Keratinocyte (primary cell): ENCODE measurements at regions not wholly inside any gene's neighbourhood (a gene's known extent, or its start where the extent isn't known, plus 50 kb on each side); places are given as distances from the start of the nearest gene placed in this dataset.

Source experiments
- DNase-seq: peaks from one replicate; pipeline ENCODE4 v3.0.0-alpha.2; 2011; ENCODE audit warnings: low read depth, missing footprints, low spot score
- FAIRE-seq: peaks from 2 replicates; lab custom pipeline; 2011; peaks lifted over from hg19 to GRCh38; lab: Jason Lieb, UNC
- H2AFZ ChIP-seq: 2 replicates; pipeline ENCODE4 v1.6.0; 2012; ENCODE audit warnings: low read length, control low read depth, inconsistent platforms; ENCODE audit not compliant: control insufficient read depth
- H3K27ac ChIP-seq: 2 replicates; pipeline ENCODE4 v1.5.1; 2011; ENCODE audit warnings: low read length; ENCODE audit not compliant: control insufficient read depth, insufficient read depth
- H3K27me3 ChIP-seq: 3 replicates; pipeline ENCODE4 v1.6.0; 2011; ENCODE audit warnings: low read length; ENCODE audit not compliant: control insufficient read depth, insufficient read depth; ENCODE audit errors: extremely low read depth
- H3K36me3 ChIP-seq, 2 experiments: 2 replicates in 1 of 2; 3 replicates in 1 of 2; pipeline ENCODE4 v1.5.1; 2011; ENCODE audit warnings: low read length in 2 of 2, mild to moderate bottlenecking in 1 of 2; ENCODE audit not compliant: control insufficient read depth in 2 of 2, insufficient read depth in 2 of 2; ENCODE audit errors: extremely low read depth in 1 of 2
- H3K4me1 ChIP-seq: 3 replicates; pipeline ENCODE4 v1.5.1; 2011; ENCODE audit warnings: low read length; ENCODE audit not compliant: control insufficient read depth, insufficient read depth; ENCODE audit errors: extremely low read depth
- H3K4me2 ChIP-seq: 3 replicates; pipeline ENCODE4 v1.6.0; 2011; ENCODE audit warnings: low read depth, low read length; ENCODE audit not compliant: control insufficient read depth, insufficient read depth; ENCODE audit errors: extremely low read depth
- H3K4me3 ChIP-seq, 3 experiments: fragments of 200-600 bp in 1 of 3; sonication (generic) in 1 of 3; 2 replicates in 2 of 3; 3 replicates in 1 of 3; pipeline ENCODE4 v1.5.1; 2011 to 2016; ENCODE audit warnings: low read length in 3 of 3, mild to moderate bottlenecking in 3 of 3, control low read depth in 2 of 3, inconsistent platforms in 1 of 3, low read depth in 1 of 3, mixed read lengths in 1 of 3, mixed run types in 1 of 3, moderate library complexity in 1 of 3; ENCODE audit not compliant: control insufficient read depth in 2 of 3, insufficient read depth in 2 of 3; ENCODE audit errors: extremely low read depth in 1 of 3
- H3K79me2 ChIP-seq: 2 replicates; pipeline ENCODE4 v1.6.0; 2012; ENCODE audit warnings: low read length; ENCODE audit not compliant: control insufficient read depth, insufficient read depth
- H3K9ac ChIP-seq: 3 replicates; pipeline ENCODE4 v1.6.0; 2011; ENCODE audit warnings: low read length; ENCODE audit not compliant: control insufficient read depth, insufficient read depth; ENCODE audit errors: extremely low read depth
- H3K9me1 ChIP-seq: 3 replicates; pipeline ENCODE4 v1.6.0; 2011; ENCODE audit warnings: low read length; ENCODE audit not compliant: control insufficient read depth, insufficient read depth; ENCODE audit errors: extremely low read depth
- H3K9me3 ChIP-seq: 2 replicates; pipeline ENCODE4 v1.5.1; 2012; ENCODE audit warnings: low read depth, low read length; ENCODE audit not compliant: control insufficient read depth
- H4K20me1 ChIP-seq: 3 replicates; pipeline ENCODE4 v1.6.0; 2011; ENCODE audit warnings: low read length; ENCODE audit not compliant: control insufficient read depth, insufficient read depth; ENCODE audit errors: extremely low read depth
- CTCF ChIP-seq, 3 experiments: IDR thresholded peaks in 1 of 3; conservative IDR thresholded peaks in 1 of 3; optimal IDR thresholded peaks in 1 of 3; 2 replicates in 2 of 3; 3 replicates in 1 of 3; pipeline versions ENCODE3 to v1.5.1; 2011; ENCODE audit warnings: low read length in 3 of 3, mild to moderate bottlenecking in 3 of 3, moderate library complexity in 2 of 3, control low read depth in 1 of 3, inconsistent platforms in 1 of 3; ENCODE audit not compliant: insufficient read depth in 2 of 3; ENCODE audit errors: extremely low read depth in 1 of 3
- EZH2 ChIP-seq: IDR thresholded peaks from one replicate; pipeline ENCODE4 v1.6.1; 2012; ENCODE audit warnings: inconsistent platforms, mild to moderate bottlenecking, low read length, moderate library complexity
- dilution Hi-C: fragments of 300-500 bp; cut with MboI; formaldehyde crosslinking; loops from one replicate; pipeline ENCODE4 v1.7.0; 2020; ENCODE audit warnings: low sequenced_read_pairs; ENCODE audit not compliant: extremely low pct_ligation_motif_present

- H3K4me3 ChIP-seq: no peak overlapping the region
- TF ChIP-seq EZH2 (no peak), CTCF (optimal IDR thresholded peaks at IDR 0.05 in 1 of 3, IDR thresholded peaks at IDR 0.05 in 1 of 3, conservative IDR thresholded peaks at IDR 0.05 in 1 of 3; ENCODE audit: extremely low read depth in 1 of 3, insufficient read depth in 2 of 3, low read length in 3 of 3) (no peak)
- no peak for FAIRE-seq
- dilution Hi-C loops: no loop called here
- H3K27me3 ChIP-seq: no peaks in the 10 kb centered on the region
- H3K27ac ChIP-seq: no peak overlapping the region
- no peaks in the 10 kb centered on the region for H4K20me1 ChIP-seq
- DNase-seq: no peak
- H3K9me3 ChIP-seq: no peaks in the 10 kb centered on the region
- H3K4me1 ChIP-seq: no peaks in the 10 kb centered on the region
- no peak overlapping the region for H3K9ac ChIP-seq
- H3K9me1 ChIP-seq: no peaks in the 10 kb centered on the region
- no peaks in the 10 kb centered on the region for H3K79me2 ChIP-seq
- H3K36me3 ChIP-seq: no peaks in the 10 kb centered on the region
- H3K4me2 ChIP-seq: no peak overlapping the region
- no peak overlapping the region for H2AFZ ChIP-seq
Observed at GRCh38 chr4:180190382-180190781, 2052.8 kb upstream of the TENM3 start.

- dilution Hi-C loops: no loop called here
- DNase-seq: no peak
- FAIRE-seq: no peak
- H3K4me3 ChIP-seq: no peak overlapping the region
- no peaks in the 10 kb centered on the region for H3K9me1 ChIP-seq
- H3K4me2 ChIP-seq: no peak overlapping the region
- H3K27ac ChIP-seq: no peak overlapping the region
- no peaks in the 10 kb centered on the region for H3K79me2 ChIP-seq
- no peak for TF ChIP-seq EZH2
- TF ChIP-seq CTCF (optimal IDR thresholded peaks at IDR 0.05 in 1 of 3, IDR thresholded peaks at IDR 0.05 in 1 of 3, conservative IDR thresholded peaks at IDR 0.05 in 1 of 3; ENCODE audit: extremely low read depth in 1 of 3, insufficient read depth in 2 of 3, low read length in 3 of 3): no peak
- no peak overlapping the region for H3K9ac ChIP-seq
- H3K9me3 ChIP-seq: no peaks in the 10 kb centered on the region
- no peak overlapping the region for H2AFZ ChIP-seq
- H3K36me3 ChIP-seq: no peaks in the 10 kb centered on the region
- no peaks in the 10 kb centered on the region for H3K4me1 ChIP-seq
- H3K27me3 ChIP-seq: no peaks in the 10 kb centered on the region
- H4K20me1 ChIP-seq: no peaks in the 10 kb centered on the region
Observed at GRCh38 chr4:180197471-180197870, 2045.7 kb upstream of the TENM3 start.
